Uterus (tissue), 2 donors: ENCODE measurements at regions not wholly inside any gene's neighbourhood (a gene's known extent, or its start where the extent isn't known, plus 50 kb on each side); places are given as distances from the start of the nearest gene placed in this dataset.

Experiments used
- POLR2A ChIP-seq, 2 donors: fragments of 450-650 bp; IDR thresholded peaks; one replicate each; pipeline ENCODE4 v1.6.1; 2016; ENCODE audit warnings: antibody characterized with exemption in 2 of 2, mild to moderate bottlenecking in 1 of 2, moderate library complexity in 1 of 2
- TF ChIP-seq, protein P1 (sequence below), 4 experiments: fragments of 200-600 bp in 2 of 4; fragments of 450-650 bp in 2 of 4; sonication (generic) in 2 of 4; IDR thresholded peaks; one replicate each; pipeline ENCODE4 v1.5.1; 2016 to 2019; ENCODE audit warnings: antibody characterized with exemption in 4 of 4, mild to moderate bottlenecking in 2 of 4, moderate library complexity in 1 of 4

DNA sequence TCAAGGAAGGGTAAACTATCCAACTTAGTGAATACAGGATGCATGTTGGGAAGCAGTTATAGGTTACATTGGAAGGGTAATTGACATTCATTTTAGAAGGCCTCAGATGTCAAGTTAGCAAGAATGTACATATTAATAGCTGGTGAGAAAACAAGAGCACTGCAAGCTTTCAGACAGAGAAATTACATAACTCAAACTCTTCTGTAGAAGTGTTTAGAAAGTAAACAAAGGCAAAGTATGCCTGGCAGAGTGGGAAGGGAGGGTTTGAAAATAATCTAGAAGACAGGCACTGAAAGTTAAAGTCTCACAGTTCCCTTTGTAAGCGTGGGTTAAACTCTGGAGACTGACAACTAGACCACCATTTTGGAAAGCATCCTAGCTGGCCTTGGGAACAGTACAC lies 406.2 kb downstream of the ANKRD50 start:
- TF ChIP-seq POLR2A (IDR thresholded peaks at IDR 0.05): no peak
- TF ChIP-seq, protein P1, sequence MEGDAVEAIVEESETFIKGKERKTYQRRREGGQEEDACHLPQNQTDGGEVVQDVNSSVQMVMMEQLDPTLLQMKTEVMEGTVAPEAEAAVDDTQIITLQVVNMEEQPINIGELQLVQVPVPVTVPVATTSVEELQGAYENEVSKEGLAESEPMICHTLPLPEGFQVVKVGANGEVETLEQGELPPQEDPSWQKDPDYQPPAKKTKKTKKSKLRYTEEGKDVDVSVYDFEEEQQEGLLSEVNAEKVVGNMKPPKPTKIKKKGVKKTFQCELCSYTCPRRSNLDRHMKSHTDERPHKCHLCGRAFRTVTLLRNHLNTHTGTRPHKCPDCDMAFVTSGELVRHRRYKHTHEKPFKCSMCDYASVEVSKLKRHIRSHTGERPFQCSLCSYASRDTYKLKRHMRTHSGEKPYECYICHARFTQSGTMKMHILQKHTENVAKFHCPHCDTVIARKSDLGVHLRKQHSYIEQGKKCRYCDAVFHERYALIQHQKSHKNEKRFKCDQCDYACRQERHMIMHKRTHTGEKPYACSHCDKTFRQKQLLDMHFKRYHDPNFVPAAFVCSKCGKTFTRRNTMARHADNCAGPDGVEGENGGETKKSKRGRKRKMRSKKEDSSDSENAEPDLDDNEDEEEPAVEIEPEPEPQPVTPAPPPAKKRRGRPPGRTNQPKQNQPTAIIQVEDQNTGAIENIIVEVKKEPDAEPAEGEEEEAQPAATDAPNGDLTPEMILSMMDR (IDR thresholded peaks at IDR 0.05): no peak
